Thyroid gland (tissue), 4 donors: ENCODE measurements at regions not wholly inside any gene's neighbourhood (a gene's known extent, or its start where the extent isn't known, plus 50 kb on each side); places are given as distances from the start of the nearest gene placed in this dataset.
"Not testable (repeated sequence)": the region's sequence is repeated elsewhere in the genome, so short reads cannot be mapped to it uniquely, and the experiment has no call there.

Experiments
- DNase-seq, 2 donors: peaks; one replicate each; pipeline ENCODE4 v3.0.0-alpha.2; 2019
- H3K27ac ChIP-seq, 3 donors: fragments of 200-600 bp; sonication (generic); 1 replicate in 2 of 3; 2 replicates in 1 of 3; pipeline ENCODE4 v1.5.1; 2016 to 2019; ENCODE audit warnings: mild to moderate bottlenecking in 1 of 3, moderate library complexity in 1 of 3
- H3K27me3 ChIP-seq: fragments of 200-600 bp; sonication (generic); one replicate; pipeline ENCODE4 v1.5.1; 2019
- H3K36me3 ChIP-seq, 2 donors: fragments of 200-600 bp; sonication (generic); one replicate each; pipeline ENCODE4 v1.5.1; 2016 to 2019
- H3K4me1 ChIP-seq, 2 donors: fragments of 200-600 bp; sonication (generic); one replicate each; pipeline ENCODE4 v1.5.1; 2017 to 2019
- H3K4me3 ChIP-seq, 3 donors: fragments of 200-600 bp; sonication (generic); replicated peaks in 1 of 3; 1 replicate in 2 of 3; 2 replicates in 1 of 3; pipeline ENCODE4 v1.5.1; 2016; ENCODE audit warnings: mild to moderate bottlenecking in 1 of 3
- H3K9me3 ChIP-seq: fragments of 200-600 bp; sonication (generic); one replicate; pipeline ENCODE4 v1.5.1; 2017
- POLR2A ChIP-seq, 2 donors: fragments of 450-650 bp; IDR thresholded peaks; one replicate each; pipeline ENCODE4 v1.6.1; 2017; ENCODE audit warnings: antibody characterized with exemption in 2 of 2, mild to moderate bottlenecking in 2 of 2, moderate library complexity in 1 of 2
- WGBS, 2 donors: methylation state at CpG; one replicate each; pipeline ENCODE4 v1.1.5; 2017; 5-methylcytosine and 5-hydroxymethylcytosine counted together
- intact Hi-C: fragments of 100-400 bp; cut with DNase I; formaldehyde crosslinking; loops from one replicate; pipeline ENCODE4 v1.15.1; 2023
- TF ChIP-seq, protein P1 (sequence below), 6 experiments: fragments of 200-600 bp in 3 of 6; fragments of 450-650 bp in 3 of 6; sonication (generic) in 3 of 6; IDR thresholded peaks; one replicate each; pipeline ENCODE4 v1.5.1; 2016 to 2019; ENCODE audit warnings: antibody characterized with exemption in 6 of 6, mild to moderate bottlenecking in 2 of 6, inconsistent platforms in 1 of 6, moderate library complexity in 1 of 6

DNA sequence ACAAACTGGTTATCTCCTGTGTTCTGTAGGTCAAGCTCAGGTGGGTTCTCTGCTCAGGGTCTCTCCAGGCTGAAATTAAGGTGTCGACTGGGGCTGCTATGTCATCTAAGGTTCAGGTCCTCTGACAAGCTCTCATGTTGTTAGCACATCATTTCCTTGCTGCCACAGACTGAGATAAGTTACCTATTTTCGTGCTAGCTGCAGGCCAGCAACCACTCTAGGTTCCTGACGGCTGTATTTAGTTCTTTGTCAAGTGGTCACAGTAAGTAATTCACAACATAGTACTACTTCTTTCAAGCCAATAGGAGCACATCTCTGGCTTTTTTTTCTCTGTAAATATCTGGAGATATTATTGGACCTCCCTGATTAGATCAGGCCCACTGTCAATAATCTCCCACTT lies 169.3 kb upstream of the CAND1 start:
- Histone ChIP-seq H3K27ac (no peak overlapping the region), H3K36me3 (no peaks in the 10 kb centered on the region), H3K4me1 (no peaks in the 10 kb centered on the region), H3K27me3 (no peaks in the 10 kb centered on the region), H3K4me3 (no peak overlapping the region), H3K9me3 (no peaks in the 10 kb centered on the region)
- no peak for DNase-seq
- TF ChIP-seq, protein P1, sequence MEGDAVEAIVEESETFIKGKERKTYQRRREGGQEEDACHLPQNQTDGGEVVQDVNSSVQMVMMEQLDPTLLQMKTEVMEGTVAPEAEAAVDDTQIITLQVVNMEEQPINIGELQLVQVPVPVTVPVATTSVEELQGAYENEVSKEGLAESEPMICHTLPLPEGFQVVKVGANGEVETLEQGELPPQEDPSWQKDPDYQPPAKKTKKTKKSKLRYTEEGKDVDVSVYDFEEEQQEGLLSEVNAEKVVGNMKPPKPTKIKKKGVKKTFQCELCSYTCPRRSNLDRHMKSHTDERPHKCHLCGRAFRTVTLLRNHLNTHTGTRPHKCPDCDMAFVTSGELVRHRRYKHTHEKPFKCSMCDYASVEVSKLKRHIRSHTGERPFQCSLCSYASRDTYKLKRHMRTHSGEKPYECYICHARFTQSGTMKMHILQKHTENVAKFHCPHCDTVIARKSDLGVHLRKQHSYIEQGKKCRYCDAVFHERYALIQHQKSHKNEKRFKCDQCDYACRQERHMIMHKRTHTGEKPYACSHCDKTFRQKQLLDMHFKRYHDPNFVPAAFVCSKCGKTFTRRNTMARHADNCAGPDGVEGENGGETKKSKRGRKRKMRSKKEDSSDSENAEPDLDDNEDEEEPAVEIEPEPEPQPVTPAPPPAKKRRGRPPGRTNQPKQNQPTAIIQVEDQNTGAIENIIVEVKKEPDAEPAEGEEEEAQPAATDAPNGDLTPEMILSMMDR (IDR thresholded peaks at IDR 0.05) = no peak
- TF ChIP-seq POLR2A (IDR thresholded peaks at IDR 0.05) = no peak
- intact Hi-C loops = no loop called here
- 57 to 62% methylated on average over 3 of the region's 3 CpGs for WGBS, 2 donors

DNA sequence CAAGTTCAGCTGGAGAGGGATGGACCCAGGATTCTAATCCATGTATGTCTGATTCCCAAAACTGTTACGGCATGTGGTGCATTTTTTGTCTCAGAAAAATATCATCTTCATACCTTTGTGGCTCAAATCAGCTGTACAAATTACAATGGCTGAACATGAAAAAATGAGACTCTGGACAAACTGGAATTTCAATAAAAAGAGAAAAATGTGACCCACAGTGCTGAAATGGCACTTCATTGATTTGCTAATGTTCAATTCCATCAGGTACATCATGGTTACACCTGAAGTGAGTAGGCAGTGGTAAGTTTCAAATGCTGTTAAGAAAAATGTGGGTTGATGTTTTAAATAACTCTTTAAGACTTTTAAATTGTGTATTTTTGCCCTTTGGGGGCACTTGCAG lies 165.6 kb upstream of the CAND1 start:
- Histone ChIP-seq H3K27ac (no peak overlapping the region), H3K9me3 (no peaks in the 10 kb centered on the region), H3K4me3 (no peak overlapping the region), H3K4me1 (no peaks in the 10 kb centered on the region), H3K27me3 (no peaks in the 10 kb centered on the region), H3K36me3 (no peaks in the 10 kb centered on the region)
- 93 to 94% methylated on average over 1 of the region's 1 CpG for WGBS, 2 donors
- intact Hi-C loops = no loop called here
- no peak for DNase-seq
- TF ChIP-seq, protein P1 (IDR thresholded peaks at IDR 0.05) = no peak
- TF ChIP-seq POLR2A (IDR thresholded peaks at IDR 0.05) = no peak

DNA sequence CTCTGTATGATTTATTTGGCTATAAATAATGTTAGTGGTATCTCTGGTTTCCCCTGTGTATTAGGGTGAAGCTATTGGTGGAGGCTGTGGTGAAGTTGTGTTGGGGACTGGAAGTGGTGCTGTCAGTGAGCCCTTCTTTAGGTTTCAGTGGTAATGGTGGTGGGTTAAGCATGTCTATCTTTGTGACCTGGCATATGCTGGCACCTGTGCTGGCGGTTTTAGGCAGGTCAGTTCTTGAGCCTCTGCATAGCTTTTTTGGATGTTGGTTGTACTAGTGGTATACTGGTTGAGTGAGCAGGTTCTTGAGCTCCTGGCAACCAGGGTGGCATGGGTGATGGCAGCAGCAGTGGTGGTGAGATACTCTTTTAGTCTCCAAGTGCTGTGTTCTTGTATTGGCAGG lies 161.9 kb upstream of the CAND1 start:
- Histone ChIP-seq H3K4me1 (no peaks in the 10 kb centered on the region), H3K36me3 (no peaks in the 10 kb centered on the region), H3K27ac (no peak overlapping the region), H3K4me3 (no peak overlapping the region), H3K27me3 (no peaks in the 10 kb centered on the region), H3K9me3 (no peaks in the 10 kb centered on the region)
- TF ChIP-seq POLR2A (IDR thresholded peaks at IDR 0.05) = no peak
- TF ChIP-seq, protein P1 (IDR thresholded peaks at IDR 0.05) = no peak
- intact Hi-C loops = no loop called here
- no peak for DNase-seq
- WGBS, 2 donors = 73 to 100% methylated on average over 1 of the region's 1 CpG

DNA sequence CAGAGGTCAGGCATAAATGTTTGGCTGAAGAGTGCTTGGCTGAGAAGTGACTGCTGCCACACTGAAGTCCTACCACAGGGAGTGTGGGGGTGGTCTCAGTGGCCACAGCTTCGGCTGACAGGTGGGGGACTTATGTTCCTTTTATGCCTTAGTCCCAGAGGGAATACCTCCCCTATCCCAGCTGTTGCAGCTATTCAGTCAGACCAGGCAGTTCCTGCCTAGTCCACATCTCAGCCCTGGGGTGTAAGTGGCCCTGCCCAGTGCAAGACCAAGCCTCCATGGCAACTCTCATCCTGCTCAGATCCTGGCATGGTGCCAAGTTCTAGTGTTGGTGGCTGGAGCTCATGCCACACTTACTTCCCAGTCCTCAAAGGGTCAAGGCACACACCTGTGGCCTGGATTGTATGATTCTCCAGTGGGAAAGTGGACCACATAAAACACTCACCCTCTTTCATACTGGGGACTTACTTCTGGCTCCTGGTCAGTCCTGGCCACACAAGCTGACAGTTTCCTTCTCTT lies 161.3 kb upstream of the CAND1 start:
- Histone ChIP-seq H3K9me3 (no peaks in the 10 kb centered on the region), H3K27ac (no peak overlapping the region), H3K4me3 (no peak overlapping the region), H3K36me3 (no peaks in the 10 kb centered on the region), H3K27me3 (no peaks in the 10 kb centered on the region), H3K4me1 (no peaks in the 10 kb centered on the region)
- WGBS, 2 donors = 77% methylated on average over 1 of the region's 1 CpG; no CpG with 5 or more reads in 1 of the 2 donors
- TF ChIP-seq, protein P1 (IDR thresholded peaks at IDR 0.05) = no peak
- no peak for TF ChIP-seq POLR2A (IDR thresholded peaks at IDR 0.05)
- peak; percentile 12 to 18 for DNase-seq
- intact Hi-C loops = no loop called here

DNA sequence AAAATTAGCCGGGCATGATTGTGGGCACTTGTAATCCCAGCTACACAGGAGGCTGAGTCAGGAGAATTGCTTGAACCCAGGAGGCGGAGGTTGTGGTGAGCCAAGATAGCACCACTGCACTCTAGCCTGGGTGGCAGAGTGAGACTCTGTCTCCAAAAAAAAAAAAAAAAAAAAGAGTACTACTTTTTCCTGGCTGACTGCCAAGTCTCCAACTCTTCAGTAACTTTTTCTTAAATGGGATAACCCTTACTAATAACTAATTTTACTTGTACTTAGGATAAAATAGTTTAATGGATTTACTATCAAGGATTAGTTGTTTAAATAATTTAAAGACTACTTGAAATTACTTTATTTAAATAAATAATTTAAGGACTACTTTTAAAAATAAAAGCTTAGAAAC lies 158.8 kb upstream of the CAND1 start:
- H3K27me3 ChIP-seq, H3K27ac ChIP-seq, H3K4me3 ChIP-seq, DNase-seq, H3K9me3 ChIP-seq, H3K36me3 ChIP-seq, intact Hi-C loops, H3K4me1 ChIP-seq: not testable (repeated sequence)
- 83 to 87% methylated on average over 2 of the region's 2 CpGs for WGBS, 2 donors

DNA sequence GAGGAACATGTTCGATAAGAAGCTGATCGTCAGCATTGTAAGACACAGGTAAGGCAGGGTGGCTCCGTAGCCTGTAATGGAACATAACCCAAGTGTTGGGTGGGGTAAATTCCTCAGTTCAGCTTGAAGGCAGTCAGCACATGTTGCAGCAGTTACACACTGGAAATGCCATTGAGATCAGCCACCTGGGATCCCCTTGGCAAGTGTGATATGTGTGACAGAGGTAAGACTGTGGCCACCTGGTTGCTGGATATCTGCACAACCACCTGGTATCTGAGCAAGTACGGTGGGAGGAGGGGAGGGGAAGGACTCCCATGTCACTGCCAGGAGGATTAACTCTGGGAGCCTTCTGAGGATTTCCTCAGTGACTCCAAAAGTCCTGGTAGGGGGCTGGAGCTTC lies 158.0 kb upstream of the CAND1 start:
- H3K4me3 ChIP-seq = no peak overlapping the region
- no peak overlapping the region for H3K27ac ChIP-seq
- H3K9me3 ChIP-seq = no peaks in the 10 kb centered on the region
- no peaks in the 10 kb centered on the region for H3K36me3 ChIP-seq
- WGBS, 2 donors = 77 to 87% methylated on average over 4 of the region's 4 CpGs
- H3K4me1 ChIP-seq = no peaks in the 10 kb centered on the region
- TF ChIP-seq, protein P1 (IDR thresholded peaks at IDR 0.05) = no peak
- TF ChIP-seq POLR2A (IDR thresholded peaks at IDR 0.05) = no peak
- no peaks in the 10 kb centered on the region for H3K27me3 ChIP-seq
- intact Hi-C loops = no loop called here
- no peak for DNase-seq
